Sigmoid colon (tissue), 4 donors: ENCODE measurements at regions not wholly inside any gene's neighbourhood (a gene's known extent, or its start where the extent isn't known, plus 50 kb on each side); places are given as distances from the start of the nearest gene placed in this dataset.

Experiments used
- POLR2A ChIP-seq, 2 donors: fragments of 450-650 bp; IDR thresholded peaks; one replicate each; pipeline ENCODE4 v1.6.1; 2016; ENCODE audit warnings: antibody characterized with exemption in 2 of 2, mild to moderate bottlenecking in 2 of 2, moderate library complexity in 2 of 2
- POLR2AphosphoS5 ChIP-seq, 4 donors: sonication (generic); formaldehyde crosslinking; IDR thresholded peaks; one replicate each; pipeline ENCODE4 v1.6.1; 2017; ENCODE audit warnings: antibody characterized with exemption in 4 of 4
- TF ChIP-seq, protein P1 (sequence below), 4 experiments: fragments of 450-650 bp in 3 of 4; fragments of 200-600 bp in 1 of 4; IDR thresholded peaks; one replicate each; pipeline ENCODE4 v1.5.1; 2016 to 2019; ENCODE audit warnings: antibody characterized with exemption in 4 of 4, mild to moderate bottlenecking in 3 of 4, moderate library complexity in 2 of 4

GRCh38 chr2:183232161-183232865, 108.1 kb downstream of the NUP35 start:
- TF ChIP-seq POLR2A (IDR thresholded peaks at IDR 0.05): no peak
- TF ChIP-seq, protein P1, sequence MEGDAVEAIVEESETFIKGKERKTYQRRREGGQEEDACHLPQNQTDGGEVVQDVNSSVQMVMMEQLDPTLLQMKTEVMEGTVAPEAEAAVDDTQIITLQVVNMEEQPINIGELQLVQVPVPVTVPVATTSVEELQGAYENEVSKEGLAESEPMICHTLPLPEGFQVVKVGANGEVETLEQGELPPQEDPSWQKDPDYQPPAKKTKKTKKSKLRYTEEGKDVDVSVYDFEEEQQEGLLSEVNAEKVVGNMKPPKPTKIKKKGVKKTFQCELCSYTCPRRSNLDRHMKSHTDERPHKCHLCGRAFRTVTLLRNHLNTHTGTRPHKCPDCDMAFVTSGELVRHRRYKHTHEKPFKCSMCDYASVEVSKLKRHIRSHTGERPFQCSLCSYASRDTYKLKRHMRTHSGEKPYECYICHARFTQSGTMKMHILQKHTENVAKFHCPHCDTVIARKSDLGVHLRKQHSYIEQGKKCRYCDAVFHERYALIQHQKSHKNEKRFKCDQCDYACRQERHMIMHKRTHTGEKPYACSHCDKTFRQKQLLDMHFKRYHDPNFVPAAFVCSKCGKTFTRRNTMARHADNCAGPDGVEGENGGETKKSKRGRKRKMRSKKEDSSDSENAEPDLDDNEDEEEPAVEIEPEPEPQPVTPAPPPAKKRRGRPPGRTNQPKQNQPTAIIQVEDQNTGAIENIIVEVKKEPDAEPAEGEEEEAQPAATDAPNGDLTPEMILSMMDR (IDR thresholded peaks at IDR 0.05): no peak
- TF ChIP-seq POLR2AphosphoS5 (IDR thresholded peaks at IDR 0.05): no peak
